ENCODE measurements at regions not wholly inside any gene's neighbourhood (a gene's known extent, or its start where the extent isn't known, plus 50 kb on each side); places are given as distances from the start of the nearest gene placed in this dataset.

DNA sequence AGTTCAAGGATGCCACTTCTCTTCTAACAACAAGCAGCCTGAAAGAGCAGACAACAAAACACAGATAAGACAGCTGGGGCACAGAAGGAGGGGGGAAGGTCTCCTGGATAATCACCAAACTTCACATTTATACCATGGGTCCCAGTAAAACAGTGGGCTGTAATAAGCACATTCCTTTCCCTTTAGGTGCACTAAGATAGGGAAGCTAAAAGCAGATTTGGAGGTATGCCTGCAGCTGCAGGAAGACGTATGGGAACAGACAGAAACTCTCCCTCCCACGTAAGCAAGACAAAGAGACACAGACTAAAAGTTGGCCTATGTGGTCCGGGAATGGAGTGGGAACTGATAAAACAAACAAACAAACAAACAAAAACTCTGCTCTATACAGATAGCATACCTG lies 612.1 kb downstream of the MRPL39 start:
- TF ChIP-seq REST (IDR thresholded peaks at IDR 0.05; ENCODE audit: borderline replicate concordance) = no peak
- TF ChIP-seq, protein P1, sequence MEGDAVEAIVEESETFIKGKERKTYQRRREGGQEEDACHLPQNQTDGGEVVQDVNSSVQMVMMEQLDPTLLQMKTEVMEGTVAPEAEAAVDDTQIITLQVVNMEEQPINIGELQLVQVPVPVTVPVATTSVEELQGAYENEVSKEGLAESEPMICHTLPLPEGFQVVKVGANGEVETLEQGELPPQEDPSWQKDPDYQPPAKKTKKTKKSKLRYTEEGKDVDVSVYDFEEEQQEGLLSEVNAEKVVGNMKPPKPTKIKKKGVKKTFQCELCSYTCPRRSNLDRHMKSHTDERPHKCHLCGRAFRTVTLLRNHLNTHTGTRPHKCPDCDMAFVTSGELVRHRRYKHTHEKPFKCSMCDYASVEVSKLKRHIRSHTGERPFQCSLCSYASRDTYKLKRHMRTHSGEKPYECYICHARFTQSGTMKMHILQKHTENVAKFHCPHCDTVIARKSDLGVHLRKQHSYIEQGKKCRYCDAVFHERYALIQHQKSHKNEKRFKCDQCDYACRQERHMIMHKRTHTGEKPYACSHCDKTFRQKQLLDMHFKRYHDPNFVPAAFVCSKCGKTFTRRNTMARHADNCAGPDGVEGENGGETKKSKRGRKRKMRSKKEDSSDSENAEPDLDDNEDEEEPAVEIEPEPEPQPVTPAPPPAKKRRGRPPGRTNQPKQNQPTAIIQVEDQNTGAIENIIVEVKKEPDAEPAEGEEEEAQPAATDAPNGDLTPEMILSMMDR (IDR thresholded peaks at IDR 0.05; ENCODE audit: poor library complexity, severe bottlenecking) = no peak
- no peak for TF ChIP-seq EZH2 (IDR thresholded peaks at IDR 0.05; ENCODE audit: borderline replicate concordance, insufficient read depth, low read length, poor library complexity, severe bottlenecking)
- TF ChIP-seq EP300 (conservative IDR thresholded peaks at IDR 0.05; ENCODE audit: poor library complexity, severe bottlenecking) = no peak
- TF ChIP-seq POLR2AphosphoS5 (IDR thresholded peaks at IDR 0.05) = no peak
- TF ChIP-seq SMC3 (conservative IDR thresholded peaks at IDR 0.05; ENCODE audit: poor library complexity) = no peak

All from neural cell (in vitro differentiated cells).